ENCODE measurements at regions not wholly inside any gene's neighbourhood (a gene's known extent, or its start where the extent isn't known, plus 50 kb on each side); places are given as distances from the start of the nearest gene placed in this dataset.

DNA sequence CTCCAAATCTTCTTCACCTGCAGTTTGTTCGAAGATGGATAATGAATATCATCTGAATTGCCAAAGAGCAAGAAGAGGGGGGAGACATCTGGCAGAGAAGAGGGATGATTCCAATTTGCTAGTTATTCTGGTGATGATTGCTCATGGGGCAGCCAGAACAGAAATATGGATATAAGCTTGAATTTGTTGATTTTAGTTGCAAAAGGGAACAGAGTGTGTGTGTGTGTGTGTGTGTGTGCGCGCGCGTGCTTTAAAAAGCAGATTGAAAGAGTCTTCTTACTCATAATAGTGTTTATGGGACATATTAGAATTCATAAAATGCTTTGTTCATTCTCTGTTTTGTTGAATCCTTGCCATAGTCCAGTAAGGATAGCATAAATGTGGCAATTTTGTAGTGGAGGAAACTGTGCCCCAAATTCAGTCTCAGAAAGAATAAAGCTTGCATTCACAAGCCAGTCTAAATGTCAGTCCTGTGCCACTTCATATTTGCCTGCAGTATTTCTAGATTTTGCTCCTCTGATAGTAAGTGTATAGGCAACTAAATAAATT, 436.3 kb upstream of the KLF4 start:
- POLR2A ChIA-PET = no interaction called here
- H3K27ac ChIP-seq (ENCODE audit: low read depth, low read length) = no peak overlapping the region
- H3K9ac ChIP-seq (ENCODE audit: low read length) = no peak overlapping the region
- no peaks in the 10 kb centered on the region for H3K27me3 ChIP-seq (ENCODE audit: insufficient read depth, low read length)
- RAD21 ChIA-PET (ENCODE audit: low non-redundant PET in 1 of 2, low total read pairs in 2 of 2, uncharacterized antibody in 2 of 2, unreplicated experiment in 2 of 2) = no interaction called here
- H3K9me2 ChIP-seq (ENCODE audit: insufficient read depth) = no peaks in the 10 kb centered on the region
- H3K79me2 ChIP-seq (ENCODE audit: insufficient read depth, low read length) = no peaks in the 10 kb centered on the region
- no TSS peak for BruUV-seq (replicated peaks)
- no peak overlapping the region for H3K4me3 ChIP-seq (replicated peaks in 1 of 2; ENCODE audit: low read depth in 1 of 2, low read length in 2 of 2)
- H2AFZ ChIP-seq (ENCODE audit: low read depth, low read length, poor library complexity, severe bottlenecking) = no peak overlapping the region
- DNase-seq (ENCODE audit: low read depth, low spot score) = no peak
- H3K36me3 ChIP-seq (ENCODE audit: control insufficient read depth in 1 of 2, insufficient read depth in 2 of 2, low read length in 2 of 2) = no peaks in the 10 kb centered on the region
- no peak for ATAC-seq
- H3K4me2 ChIP-seq (ENCODE audit: low read length) = no peak overlapping the region
- no peak for TF ChIP-seq EZH2phosphoT487 (IDR thresholded peaks at IDR 0.05; ENCODE audit: borderline replicate concordance)
- no peak for TF ChIP-seq POLR2AphosphoS5 (IDR thresholded peaks at IDR 0.05; ENCODE audit: low read depth, low read length)
- no peak for TF ChIP-seq FOSL1 (IDR thresholded peaks at IDR 0.05; ENCODE audit: low read depth)
- TF ChIP-seq, protein P1, sequence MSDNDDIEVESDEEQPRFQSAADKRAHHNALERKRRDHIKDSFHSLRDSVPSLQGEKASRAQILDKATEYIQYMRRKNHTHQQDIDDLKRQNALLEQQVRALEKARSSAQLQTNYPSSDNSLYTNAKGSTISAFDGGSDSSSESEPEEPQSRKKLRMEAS (IDR thresholded peaks at IDR 0.05) = no peak
- no peak for TF ChIP-seq CBX3 (IDR thresholded peaks at IDR 0.05; ENCODE audit: low read depth)
- no peak for TF ChIP-seq ZBTB33 (IDR thresholded peaks at IDR 0.05; ENCODE audit: extremely low read depth, insufficient replicate concordance, low read length)
- TF ChIP-seq, protein P2, sequence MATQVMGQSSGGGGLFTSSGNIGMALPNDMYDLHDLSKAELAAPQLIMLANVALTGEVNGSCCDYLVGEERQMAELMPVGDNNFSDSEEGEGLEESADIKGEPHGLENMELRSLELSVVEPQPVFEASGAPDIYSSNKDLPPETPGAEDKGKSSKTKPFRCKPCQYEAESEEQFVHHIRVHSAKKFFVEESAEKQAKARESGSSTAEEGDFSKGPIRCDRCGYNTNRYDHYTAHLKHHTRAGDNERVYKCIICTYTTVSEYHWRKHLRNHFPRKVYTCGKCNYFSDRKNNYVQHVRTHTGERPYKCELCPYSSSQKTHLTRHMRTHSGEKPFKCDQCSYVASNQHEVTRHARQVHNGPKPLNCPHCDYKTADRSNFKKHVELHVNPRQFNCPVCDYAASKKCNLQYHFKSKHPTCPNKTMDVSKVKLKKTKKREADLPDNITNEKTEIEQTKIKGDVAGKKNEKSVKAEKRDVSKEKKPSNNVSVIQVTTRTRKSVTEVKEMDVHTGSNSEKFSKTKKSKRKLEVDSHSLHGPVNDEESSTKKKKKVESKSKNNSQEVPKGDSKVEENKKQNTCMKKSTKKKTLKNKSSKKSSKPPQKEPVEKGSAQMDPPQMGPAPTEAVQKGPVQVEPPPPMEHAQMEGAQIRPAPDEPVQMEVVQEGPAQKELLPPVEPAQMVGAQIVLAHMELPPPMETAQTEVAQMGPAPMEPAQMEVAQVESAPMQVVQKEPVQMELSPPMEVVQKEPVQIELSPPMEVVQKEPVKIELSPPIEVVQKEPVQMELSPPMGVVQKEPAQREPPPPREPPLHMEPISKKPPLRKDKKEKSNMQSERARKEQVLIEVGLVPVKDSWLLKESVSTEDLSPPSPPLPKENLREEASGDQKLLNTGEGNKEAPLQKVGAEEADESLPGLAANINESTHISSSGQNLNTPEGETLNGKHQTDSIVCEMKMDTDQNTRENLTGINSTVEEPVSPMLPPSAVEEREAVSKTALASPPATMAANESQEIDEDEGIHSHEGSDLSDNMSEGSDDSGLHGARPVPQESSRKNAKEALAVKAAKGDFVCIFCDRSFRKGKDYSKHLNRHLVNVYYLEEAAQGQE (IDR thresholded peaks at IDR 0.05; ENCODE audit: low read depth) = no peak
- no peak for TF ChIP-seq TCF7L2 (IDR thresholded peaks at IDR 0.05; ENCODE audit: borderline replicate concordance, extremely low read depth, insufficient read depth, insufficient read length)
- no peak for TF ChIP-seq YY1 (IDR thresholded peaks at IDR 0.05; ENCODE audit: extremely low read depth, insufficient replicate concordance, low read depth, low read length)
- no peak for TF ChIP-seq CEBPB (IDR thresholded peaks at IDR 0.05; ENCODE audit: low read depth)
- TF ChIP-seq, protein P3, sequence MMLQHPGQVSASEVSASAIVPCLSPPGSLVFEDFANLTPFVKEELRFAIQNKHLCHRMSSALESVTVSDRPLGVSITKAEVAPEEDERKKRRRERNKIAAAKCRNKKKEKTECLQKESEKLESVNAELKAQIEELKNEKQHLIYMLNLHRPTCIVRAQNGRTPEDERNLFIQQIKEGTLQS (IDR thresholded peaks at IDR 0.05) = no peak
- no peak for TF ChIP-seq ZNF274 (IDR thresholded peaks at IDR 0.05; ENCODE audit: low read depth, low read length)
- TF ChIP-seq POLR2A (IDR thresholded peaks at IDR 0.05; ENCODE audit: borderline replicate concordance, extremely low read depth, insufficient read depth, insufficient read length) = no peak
- no peak for TF ChIP-seq SRF (IDR thresholded peaks at IDR 0.05; ENCODE audit: low read depth)
- TF ChIP-seq EZH2 (IDR thresholded peaks at IDR 0.05) = no peak
- TF ChIP-seq ZFX (IDR thresholded peaks at IDR 0.05) = no peak
- no peak for TF ChIP-seq CTCF (IDR thresholded peaks at IDR 0.05 in 2 of 3, conservative IDR thresholded peaks at IDR 0.05 in 1 of 3; ENCODE audit: borderline replicate concordance in 1 of 3, insufficient read depth in 1 of 3, low read depth in 2 of 3, low read length in 2 of 3)
- TF ChIP-seq ELF1 (IDR thresholded peaks at IDR 0.05; ENCODE audit: borderline replicate concordance, low read depth) = no peak
- TF ChIP-seq RAD21 (IDR thresholded peaks at IDR 0.05; ENCODE audit: low read depth) = no peak
- TF ChIP-seq SIN3A (IDR thresholded peaks at IDR 0.05; ENCODE audit: low read depth) = no peak
- H3K9me3 ChIP-seq (ENCODE audit: control insufficient read depth in 1 of 2, insufficient read depth in 1 of 2, low read depth in 1 of 2, low read length in 2 of 2) = no peaks in the 10 kb centered on the region
- H4K20me1 ChIP-seq (ENCODE audit: insufficient read depth) = no peaks in the 10 kb centered on the region
- intact Hi-C loops (cut with micrococcal nuclease) = no loop called here
- no peaks in the 10 kb centered on the region for H3K4me1 ChIP-seq (ENCODE audit: control insufficient read depth in 1 of 2, insufficient read depth in 2 of 2, low read length in 2 of 2)
- CTCF ChIA-PET = no interaction called here

Data from HCT116 (cell line).